NOMO-1 treated with DMSO at 0.1 percent for 48 hours (cell line): ENCODE measurements at regions not wholly inside any gene's neighbourhood (a gene's known extent, or its start where the extent isn't known, plus 50 kb on each side); places are given as distances from the start of the nearest gene placed in this dataset.

Experiments used
- DNase-seq: peaks from one replicate; lab custom pipeline; 2025; ENCODE audit not compliant: unreplicated experiment; lab: John Stamatoyannopoulos, UW

DNA sequence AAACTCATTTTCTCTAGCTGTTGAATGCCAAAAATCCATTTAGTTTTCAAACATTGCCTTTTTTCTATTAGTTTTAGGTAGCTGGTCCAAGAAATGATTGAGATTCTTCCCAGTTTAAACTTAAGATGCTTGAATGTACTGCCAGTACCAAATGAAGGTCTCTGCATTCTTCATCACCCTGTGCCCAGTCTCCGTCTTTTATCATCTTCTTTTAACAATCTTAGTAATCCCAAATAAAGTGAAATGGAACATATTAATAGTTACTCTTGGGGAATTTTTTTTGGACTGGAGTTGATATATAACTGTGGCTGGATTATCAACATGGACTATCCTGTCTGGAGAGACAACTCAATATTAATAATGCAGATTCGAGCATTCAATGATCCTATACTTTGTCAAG lies 54.1 kb upstream of the PCED1B start:
- DNase-seq = no peak

DNA sequence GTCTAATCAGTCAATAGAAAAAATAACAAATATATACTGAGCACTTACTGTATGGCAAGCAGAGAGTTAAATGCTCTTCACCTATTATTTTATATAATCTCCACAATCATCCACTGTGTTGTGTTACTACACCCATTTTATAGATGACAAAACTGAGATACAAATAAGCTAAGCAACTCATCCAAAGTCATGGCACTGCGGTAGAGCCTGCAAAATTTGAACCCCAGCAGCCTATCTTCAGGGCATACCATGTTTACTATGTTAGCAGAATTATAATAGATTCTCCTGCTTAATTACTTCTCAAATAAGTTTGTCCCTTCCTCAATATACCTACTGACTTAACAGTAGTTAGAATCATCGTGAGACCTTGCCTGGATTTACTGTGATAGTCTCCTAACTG lies 53.6 kb upstream of the PCED1B start:
- DNase-seq = no peak

DNA sequence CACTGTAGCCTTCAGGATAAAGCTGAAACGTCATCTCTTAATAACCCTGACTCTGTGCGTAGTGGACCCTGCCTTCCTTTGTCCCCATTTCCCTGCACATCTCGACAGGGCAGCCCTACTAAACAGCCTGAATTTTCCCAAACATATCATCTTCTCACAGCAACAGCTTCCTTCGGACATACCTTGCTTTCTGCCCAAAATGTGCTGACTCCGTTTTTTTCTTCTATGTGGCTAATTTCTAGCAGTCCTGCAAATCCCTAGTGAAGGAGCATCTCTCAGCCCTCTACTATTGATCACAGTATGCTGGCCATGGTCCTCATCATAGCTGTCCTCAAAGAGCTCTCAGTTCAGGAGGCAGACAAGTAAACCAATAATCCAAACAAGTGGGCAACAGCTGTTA lies 53.1 kb upstream of the PCED1B start:
- no peak for DNase-seq
